GM12872 (cell line): ENCODE measurements at regions not wholly inside any gene's neighbourhood (a gene's known extent, or its start where the extent isn't known, plus 50 kb on each side); places are given as distances from the start of the nearest gene placed in this dataset.

Experiments used
- TF ChIP-seq, protein P1 (sequence below): IDR thresholded peaks from 3 replicates; pipeline ENCODE4 v1.5.1; 2011; ENCODE audit warnings: low read depth, mild to moderate bottlenecking, low read length, moderate library complexity; ENCODE audit not compliant: insufficient read depth

GRCh38 chr2:61762292-61762691 is 91.6 kb downstream of the FAM161A start:
- TF ChIP-seq, protein P1, sequence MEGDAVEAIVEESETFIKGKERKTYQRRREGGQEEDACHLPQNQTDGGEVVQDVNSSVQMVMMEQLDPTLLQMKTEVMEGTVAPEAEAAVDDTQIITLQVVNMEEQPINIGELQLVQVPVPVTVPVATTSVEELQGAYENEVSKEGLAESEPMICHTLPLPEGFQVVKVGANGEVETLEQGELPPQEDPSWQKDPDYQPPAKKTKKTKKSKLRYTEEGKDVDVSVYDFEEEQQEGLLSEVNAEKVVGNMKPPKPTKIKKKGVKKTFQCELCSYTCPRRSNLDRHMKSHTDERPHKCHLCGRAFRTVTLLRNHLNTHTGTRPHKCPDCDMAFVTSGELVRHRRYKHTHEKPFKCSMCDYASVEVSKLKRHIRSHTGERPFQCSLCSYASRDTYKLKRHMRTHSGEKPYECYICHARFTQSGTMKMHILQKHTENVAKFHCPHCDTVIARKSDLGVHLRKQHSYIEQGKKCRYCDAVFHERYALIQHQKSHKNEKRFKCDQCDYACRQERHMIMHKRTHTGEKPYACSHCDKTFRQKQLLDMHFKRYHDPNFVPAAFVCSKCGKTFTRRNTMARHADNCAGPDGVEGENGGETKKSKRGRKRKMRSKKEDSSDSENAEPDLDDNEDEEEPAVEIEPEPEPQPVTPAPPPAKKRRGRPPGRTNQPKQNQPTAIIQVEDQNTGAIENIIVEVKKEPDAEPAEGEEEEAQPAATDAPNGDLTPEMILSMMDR = no peak

DNA sequence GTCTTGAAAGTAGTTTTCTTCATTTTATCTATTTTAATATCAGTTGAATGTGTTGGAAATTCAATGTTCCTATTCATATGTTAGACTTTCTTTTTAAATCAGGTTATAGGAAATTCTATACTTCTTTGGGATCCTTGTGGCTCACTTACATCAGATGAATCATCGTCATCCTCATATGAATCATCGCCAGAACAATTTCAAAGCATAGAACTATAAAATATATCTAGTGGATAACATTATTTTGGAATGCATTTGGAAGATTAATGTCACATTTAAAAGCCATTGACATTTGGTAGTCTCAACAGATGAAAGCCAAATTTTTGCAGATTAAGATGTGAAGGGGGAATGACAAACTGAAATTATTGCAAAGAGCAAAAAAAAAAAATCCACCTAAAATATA is 94.1 kb downstream of the FAM161A start:
- TF ChIP-seq, protein P1 = no peak

- TF ChIP-seq, protein P1 = no peak
Measured at GRCh38 chr2:61759005-61759404, 94.9 kb downstream of the FAM161A start.

- TF ChIP-seq, protein P1 = no peak
Measured at GRCh38 chr2:61758159-61758558, 95.7 kb downstream of the FAM161A start.

- TF ChIP-seq, protein P1 = no peak
Measured at GRCh38 chr2:61753512-61753911, 100.3 kb downstream of the FAM161A start.

DNA sequence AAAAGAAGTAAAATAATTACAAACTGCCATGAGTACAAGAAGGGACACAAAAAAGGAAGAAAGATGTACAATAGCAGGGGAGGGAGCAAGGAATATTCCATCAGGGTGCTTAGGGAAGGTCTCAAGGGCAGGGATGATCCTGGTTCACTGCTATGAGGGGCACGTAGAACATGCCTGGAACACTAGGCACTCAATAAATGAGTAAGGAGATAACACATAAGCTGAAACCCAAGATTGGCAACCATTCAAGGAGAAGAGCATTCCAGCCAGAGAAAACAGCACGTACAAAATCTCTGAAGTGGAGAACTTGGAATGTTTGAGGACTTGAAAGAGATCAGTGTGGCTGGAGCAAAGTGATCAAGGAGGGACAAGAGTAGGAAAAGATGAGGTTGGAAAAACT is 103.2 kb downstream of the FAM161A start:
- TF ChIP-seq, protein P1 = no peak

DNA sequence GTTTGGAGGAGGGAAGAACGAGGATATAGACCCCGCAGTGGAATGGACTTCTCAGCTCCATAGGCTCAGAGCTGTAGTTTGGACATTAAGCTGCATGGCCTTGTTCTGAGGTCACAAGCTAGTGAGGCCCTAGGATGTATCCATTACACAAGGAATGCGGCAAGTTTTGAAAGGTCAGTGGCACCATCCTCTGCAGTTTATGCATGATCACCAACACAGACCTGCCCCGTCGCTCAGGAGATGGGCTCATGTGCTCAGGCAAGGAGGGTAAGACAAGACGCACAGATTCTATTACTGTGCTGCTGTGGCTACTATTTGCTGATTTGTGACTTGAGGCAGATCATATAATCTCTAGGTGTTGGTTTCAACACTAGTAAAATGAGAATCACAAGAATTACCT is 110.9 kb downstream of the FAM161A start:
- TF ChIP-seq, protein P1 = no peak

DNA sequence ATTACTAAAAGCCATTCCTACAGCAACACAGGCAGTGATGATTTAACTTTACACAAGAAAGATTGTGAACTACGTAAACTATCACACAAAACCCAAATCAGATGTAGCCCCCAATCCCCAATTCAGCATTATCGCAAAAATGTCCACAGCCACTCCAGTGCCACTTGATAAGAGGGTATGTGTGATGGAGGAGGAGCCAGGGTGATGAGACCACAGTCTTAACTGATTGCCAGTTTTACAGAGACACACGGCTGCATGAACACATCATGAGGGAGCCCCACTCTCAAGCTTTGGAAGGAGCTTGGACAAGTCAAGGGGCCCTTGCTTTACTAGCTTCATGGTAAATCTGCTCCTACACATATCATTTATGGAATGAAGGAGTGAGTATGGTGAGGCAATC is 116.0 kb downstream of the FAM161A start:
- TF ChIP-seq, protein P1 = no peak
